Ishikawa (cell line): ENCODE measurements at regions not wholly inside any gene's neighbourhood (a gene's known extent, or its start where the extent isn't known, plus 50 kb on each side); places are given as distances from the start of the nearest gene placed in this dataset.

Source experiments
- CEBPB ChIP-seq: IDR thresholded peaks from 2 replicates; pipeline ENCODE4 v1.6.1; 2012
- CREB1 ChIP-seq: IDR thresholded peaks from 2 replicates; pipeline ENCODE4 v1.6.1; 2012; ENCODE audit warnings: low read depth
- EGR1 ChIP-seq: IDR thresholded peaks from 2 replicates; pipeline ENCODE4 v1.6.1; 2012
- EP300 ChIP-seq: IDR thresholded peaks from 2 replicates; pipeline ENCODE4 v1.6.1; 2012; ENCODE audit warnings: borderline replicate concordance
- FOXM1 ChIP-seq: IDR thresholded peaks from 2 replicates; pipeline ENCODE4 v1.6.1; 2012; ENCODE audit warnings: low read depth, borderline replicate concordance
- NFIC ChIP-seq: IDR thresholded peaks from 2 replicates; pipeline ENCODE4 v1.6.1; 2012
- RAD21 ChIP-seq: IDR thresholded peaks from 2 replicates; pipeline ENCODE4 v1.6.1; 2012; ENCODE audit warnings: low read depth
- REST ChIP-seq: IDR thresholded peaks from 2 replicates; pipeline ENCODE4 v1.6.1; 2012; ENCODE audit warnings: low read depth, mild to moderate bottlenecking
- TAF1 ChIP-seq: IDR thresholded peaks from 2 replicates; pipeline ENCODE4 v1.6.1; 2012; ENCODE audit warnings: low read depth, mild to moderate bottlenecking
- TCF12 ChIP-seq: IDR thresholded peaks from 2 replicates; pipeline ENCODE4 v1.6.1; 2012; ENCODE audit warnings: low read depth
- TEAD4 ChIP-seq: IDR thresholded peaks from 2 replicates; pipeline ENCODE4 v1.6.1; 2012
- YY1 ChIP-seq: IDR thresholded peaks from 2 replicates; pipeline ENCODE4 v1.6.1; 2012; ENCODE audit warnings: low read depth
- ZBTB7A ChIP-seq: IDR thresholded peaks from 2 replicates; pipeline ENCODE4 v1.6.1; 2012; ENCODE audit warnings: low read depth
- TF ChIP-seq, protein P1 (sequence below): IDR thresholded peaks from 2 replicates; pipeline ENCODE4 v1.6.1; 2012
- TF ChIP-seq, protein P2 (sequence below): IDR thresholded peaks from 2 replicates; pipeline ENCODE4 v1.6.1; 2012

- TF ChIP-seq RAD21 (no peak), EGR1 (no peak), TAF1 (no peak), CEBPB (no peak), REST (no peak), ZBTB7A (no peak), CREB1 (no peak), NFIC (no peak), YY1 (no peak), TEAD4 (no peak), FOXM1 (no peak)
- TF ChIP-seq, protein P1, sequence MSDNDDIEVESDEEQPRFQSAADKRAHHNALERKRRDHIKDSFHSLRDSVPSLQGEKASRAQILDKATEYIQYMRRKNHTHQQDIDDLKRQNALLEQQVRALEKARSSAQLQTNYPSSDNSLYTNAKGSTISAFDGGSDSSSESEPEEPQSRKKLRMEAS: no peak
- TF ChIP-seq, protein P2, sequence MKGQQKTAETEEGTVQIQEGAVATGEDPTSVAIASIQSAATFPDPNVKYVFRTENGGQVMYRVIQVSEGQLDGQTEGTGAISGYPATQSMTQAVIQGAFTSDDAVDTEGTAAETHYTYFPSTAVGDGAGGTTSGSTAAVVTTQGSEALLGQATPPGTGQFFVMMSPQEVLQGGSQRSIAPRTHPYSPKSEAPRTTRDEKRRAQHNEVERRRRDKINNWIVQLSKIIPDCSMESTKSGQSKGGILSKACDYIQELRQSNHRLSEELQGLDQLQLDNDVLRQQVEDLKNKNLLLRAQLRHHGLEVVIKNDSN: no peak
Measured at GRCh38 chr6:76162811-76163210, 90.3 kb upstream of the IMPG1 start.

DNA sequence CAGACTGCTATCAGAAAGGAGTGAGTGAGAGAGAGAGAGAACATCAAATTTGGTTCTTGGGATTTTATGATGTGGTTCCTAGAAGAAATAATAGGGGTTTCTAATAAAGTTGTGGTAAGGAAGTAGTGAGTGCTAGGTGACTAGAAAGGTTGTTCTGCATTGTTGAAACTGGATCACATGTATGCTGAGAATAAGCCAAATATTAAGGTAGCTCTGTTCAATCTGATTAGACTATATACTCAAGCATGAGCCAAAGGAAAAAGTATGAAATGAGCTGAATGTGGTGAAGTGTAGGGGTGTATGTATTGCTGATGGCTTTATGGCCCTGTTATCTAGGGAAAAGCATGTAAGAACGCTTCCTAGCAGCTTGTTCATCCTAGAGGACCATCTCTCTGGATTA is 63.0 kb upstream of the IMPG1 start:
- TF ChIP-seq NFIC (no peak), CEBPB (no peak), RAD21 (no peak), CREB1 (no peak), ZBTB7A (no peak), TCF12 (no peak), YY1 (no peak)
- TF ChIP-seq, protein P2: no peak

- no peak for TF ChIP-seq RAD21
- no peak for TF ChIP-seq TCF12
- TF ChIP-seq FOXM1: no peak
- TF ChIP-seq, protein P1: no peak
- TF ChIP-seq TAF1: no peak
- no peak for TF ChIP-seq TEAD4
- TF ChIP-seq EP300: no peak
- TF ChIP-seq ZBTB7A: no peak
- TF ChIP-seq REST: no peak
Measured at GRCh38 chr6:76134651-76135050, 62.2 kb upstream of the IMPG1 start.

- TF ChIP-seq REST: no peak
- no peak for TF ChIP-seq FOXM1
- TF ChIP-seq CREB1: no peak
- TF ChIP-seq EGR1: no peak
- TF ChIP-seq RAD21: no peak
- TF ChIP-seq NFIC: no peak
- no peak for TF ChIP-seq TEAD4
- no peak for TF ChIP-seq CEBPB
- TF ChIP-seq EP300: no peak
- TF ChIP-seq, protein P2: no peak
- TF ChIP-seq TAF1: no peak
- TF ChIP-seq ZBTB7A: no peak
- TF ChIP-seq, protein P1: no peak
- no peak for TF ChIP-seq TCF12
- TF ChIP-seq YY1: no peak
Measured at GRCh38 chr6:76124018-76124417, 51.6 kb upstream of the IMPG1 start.
